Stimulated activated CD8-positive, alpha-beta memory T cell treated with anti-CD3 and anti-CD28 coated beads, Interleukin-4, amount 100 ng/mL, for 1 hour (primary cell): ENCODE measurements at regions not wholly inside any gene's neighbourhood (a gene's known extent, or its start where the extent isn't known, plus 50 kb on each side); places are given as distances from the start of the nearest gene placed in this dataset.
"Not testable (repeated sequence)": the region's sequence is repeated elsewhere in the genome, so short reads cannot be mapped to it uniquely, and the experiment has no call there.

Experiments
- DNase-seq, 2 donors: peaks; one replicate each; pipeline ENCODE4 v3.0.0-alpha.2; 2020; ENCODE audit warnings: low read depth in 2 of 2, low spot score in 1 of 2

DNA sequence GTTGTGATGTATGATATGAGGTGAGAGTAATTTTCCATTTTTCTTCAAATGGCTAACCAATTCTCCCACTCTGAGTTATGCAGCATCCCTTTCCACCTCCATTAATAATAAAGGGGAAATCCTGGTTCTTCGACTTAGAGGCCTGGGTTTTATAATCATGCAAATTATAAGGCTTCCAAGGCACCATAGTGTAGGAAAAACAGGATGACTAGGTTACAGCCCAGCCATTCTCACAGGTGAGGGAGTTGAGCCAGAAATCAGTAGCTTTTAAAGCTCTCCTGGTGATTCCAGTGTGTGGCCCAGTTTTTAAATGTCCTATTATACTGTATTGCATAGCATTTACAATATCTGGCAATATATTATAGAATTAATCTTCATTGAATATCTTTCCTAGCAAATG lies 203.1 kb downstream of the ARHGEF9 start:
- DNase-seq = no peak

DNA sequence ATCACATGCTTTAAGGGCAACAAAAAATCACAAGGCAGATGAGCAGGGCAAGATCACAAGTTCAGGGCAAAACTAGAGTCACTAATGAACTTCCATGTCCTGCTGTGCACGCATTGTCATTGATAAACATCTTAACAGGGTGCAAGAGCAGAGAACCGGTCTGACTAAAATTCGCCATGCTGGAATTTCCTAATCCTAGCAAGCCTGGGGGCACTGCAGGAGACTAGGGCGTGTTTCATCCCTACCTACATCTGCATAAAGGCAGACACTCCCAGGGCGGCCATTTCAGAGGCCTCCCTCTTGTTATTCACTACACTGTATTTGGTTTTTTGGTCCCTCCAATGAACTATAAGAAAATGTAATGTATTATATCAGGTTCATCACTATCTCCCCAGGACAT lies 203.6 kb downstream of the ARHGEF9 start:
- DNase-seq = no peak

GRCh38 chrX:63576533-63576932 lies 208.5 kb downstream of the ARHGEF9 start:
- DNase-seq = no peak

GRCh38 chrX:63575700-63576099 lies 209.3 kb downstream of the ARHGEF9 start:
- DNase-seq = not testable (repeated sequence)

GRCh38 chrX:63566856-63567255 lies 215.7 kb upstream of the SPIN4 start:
- no peak for DNase-seq

GRCh38 chrX:63561425-63561824 lies 210.3 kb upstream of the SPIN4 start:
- DNase-seq = no peak

DNA sequence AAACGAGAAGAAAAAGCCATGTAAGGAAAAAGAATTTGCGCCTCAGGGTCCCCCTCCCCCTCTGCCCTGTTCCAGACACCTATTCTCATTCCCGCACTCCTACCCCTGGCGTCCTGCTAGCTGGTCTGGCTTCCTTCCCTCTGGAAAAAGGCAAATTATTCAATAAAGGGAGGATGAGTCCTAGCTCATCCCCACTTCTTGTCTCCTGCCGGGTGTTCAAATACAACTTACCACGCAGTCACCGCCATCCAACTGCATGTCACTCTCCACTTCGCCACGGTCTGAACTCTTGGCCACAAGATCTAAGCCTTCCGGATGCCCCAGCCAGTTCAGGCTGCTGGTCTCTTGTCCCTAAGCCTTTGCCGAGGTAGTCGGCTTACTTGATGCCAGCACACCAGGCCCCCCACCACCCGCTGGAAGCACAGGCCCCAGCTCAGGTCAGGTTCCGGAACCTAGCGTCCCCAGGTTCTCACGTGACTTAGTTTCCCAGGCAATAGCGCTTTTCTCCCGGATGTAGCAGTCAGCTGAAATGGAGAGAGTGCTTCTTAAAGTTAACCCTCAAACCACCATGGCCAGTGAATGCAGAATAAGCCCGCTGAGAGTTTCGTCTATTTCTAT lies 209.6 kb upstream of the SPIN4 start:
- peak in 1 of 2 donors; percentile 20 for DNase-seq

DNA sequence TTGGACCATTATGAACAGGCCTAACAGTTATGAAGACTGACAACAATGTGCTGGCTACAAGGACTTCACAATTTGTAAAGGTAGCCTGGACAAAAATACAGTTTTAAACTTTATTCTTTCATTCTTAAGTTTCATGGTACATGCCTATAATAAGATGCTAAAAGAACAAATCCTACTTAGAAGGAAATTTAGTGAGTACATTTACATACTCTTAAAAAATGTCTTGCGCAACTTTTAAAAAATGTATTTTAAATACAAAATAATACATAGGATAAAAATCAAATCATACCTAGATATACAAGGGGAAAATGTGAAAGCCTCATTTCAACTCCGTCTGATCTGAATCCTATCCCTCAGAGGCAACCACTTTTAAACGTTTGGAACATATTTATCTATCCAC lies 200.7 kb upstream of the SPIN4 start:
- no peak for DNase-seq

GRCh38 chrX:63530654-63531053 lies 179.5 kb upstream of the SPIN4 start:
- no peak for DNase-seq

GRCh38 chrX:63529961-63530360 lies 178.8 kb upstream of the SPIN4 start:
- DNase-seq = no peak

DNA sequence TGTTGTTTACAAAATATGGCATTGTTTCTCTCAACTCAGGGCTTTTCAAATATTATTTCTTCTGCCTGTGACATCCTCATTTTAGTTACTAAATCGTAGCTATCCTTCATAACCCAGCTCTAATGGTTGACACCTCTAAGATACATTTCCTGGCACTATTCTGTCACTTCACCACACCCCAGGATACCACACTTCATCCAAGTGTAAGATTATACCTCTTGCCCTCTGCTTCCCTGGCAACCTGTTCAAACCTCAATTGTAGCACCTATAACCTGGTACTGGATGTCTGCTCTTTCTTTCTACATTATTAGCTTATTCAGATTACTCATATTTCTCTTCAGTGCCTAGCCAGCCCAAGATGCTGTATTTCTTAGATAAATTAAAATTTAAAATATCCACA lies 175.7 kb upstream of the SPIN4 start:
- DNase-seq = no peak

DNA sequence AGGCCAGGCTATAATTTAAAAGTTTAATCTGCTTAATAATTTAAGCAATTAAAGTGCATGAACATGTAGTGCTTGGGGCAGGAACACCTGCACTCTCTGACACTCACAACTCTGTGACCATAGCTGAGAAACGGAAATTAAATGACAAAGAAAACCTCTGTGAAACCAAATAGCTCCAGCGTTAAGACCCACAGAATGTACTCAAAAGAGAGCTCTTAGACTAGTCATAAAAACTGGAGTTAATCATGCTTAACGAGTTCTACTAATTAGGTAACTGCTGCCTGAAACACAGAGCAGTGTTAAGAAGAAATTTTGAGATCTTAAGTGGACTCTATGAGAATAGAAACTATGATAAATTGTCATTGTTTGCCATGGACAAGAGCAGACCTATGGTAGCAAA lies 174.4 kb upstream of the SPIN4 start:
- no peak for DNase-seq

DNA sequence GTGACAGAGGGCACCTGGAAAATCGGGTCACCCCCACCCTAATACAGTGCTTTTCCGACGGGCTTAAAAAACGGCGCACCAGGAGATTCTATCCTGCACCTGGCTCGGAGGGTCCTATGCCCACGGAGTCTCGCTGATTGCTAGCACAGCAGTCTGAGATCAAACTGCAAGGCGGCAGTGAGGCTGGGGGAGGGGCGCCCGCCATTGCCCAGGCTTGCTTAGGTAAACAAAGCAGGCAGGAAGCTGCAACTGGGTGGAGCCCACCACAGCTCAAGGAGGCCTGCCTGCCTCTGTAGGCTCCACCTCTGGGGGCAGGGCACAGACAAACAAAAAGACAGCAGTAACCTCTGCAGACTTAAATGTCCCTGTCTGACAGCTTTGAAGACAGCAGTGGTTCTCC lies 168.2 kb upstream of the SPIN4 start:
- not testable (repeated sequence) for DNase-seq

- DNase-seq = no peak
These were observed 163.5 kb upstream of the SPIN4 start for GRCh38 chrX:63514569-63515080.

- DNase-seq = no peak
These were observed 162.9 kb upstream of the SPIN4 start for GRCh38 chrX:63513825-63514568.

- no peak for DNase-seq
These were observed 160.2 kb upstream of the SPIN4 start for GRCh38 chrX:63511361-63511760.

DNA sequence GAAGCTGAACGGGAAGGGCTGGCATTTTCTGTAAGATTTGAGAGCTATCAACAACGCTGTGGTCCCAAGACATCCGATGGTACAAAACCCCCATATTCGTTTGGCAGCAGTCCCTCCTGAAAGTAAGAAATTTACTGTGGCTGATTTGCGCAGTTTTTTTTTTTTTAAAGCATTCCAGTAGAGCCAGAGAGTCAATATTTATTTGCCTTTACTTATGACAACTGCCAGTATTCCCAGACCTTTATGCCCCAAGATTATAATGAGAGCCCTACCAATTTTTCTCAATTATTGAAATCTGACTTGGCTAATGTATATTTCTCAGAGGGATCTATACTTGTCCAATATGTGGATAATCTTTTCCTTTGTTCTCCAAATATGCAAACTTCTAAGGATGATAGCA lies 157.5 kb upstream of the SPIN4 start:
- DNase-seq = no peak

DNA sequence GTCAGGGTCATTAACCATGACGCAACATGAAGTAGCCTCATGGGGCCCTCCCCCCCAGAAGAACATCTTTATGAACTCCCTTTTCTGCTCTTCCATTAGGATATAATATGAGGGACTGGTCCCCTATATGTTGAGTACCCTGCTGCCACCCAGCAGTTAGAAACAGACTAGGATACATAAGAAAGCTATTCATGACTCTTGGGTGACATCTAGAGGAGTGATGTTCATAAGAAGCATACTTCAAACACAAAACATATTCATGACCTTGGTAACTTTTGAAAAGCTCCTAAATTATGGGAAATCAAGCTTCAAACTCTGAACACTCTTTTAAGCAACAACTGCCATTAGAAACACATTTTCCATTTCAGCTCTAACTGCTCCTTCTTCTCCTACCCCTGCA lies 155.2 kb upstream of the SPIN4 start:
- DNase-seq = no peak

- no peak for DNase-seq
These were observed 152.4 kb upstream of the SPIN4 start for GRCh38 chrX:63503541-63503940.

GRCh38 chrX:63488546-63489373 lies 137.6 kb upstream of the SPIN4 start:
- no peak for DNase-seq

DNA sequence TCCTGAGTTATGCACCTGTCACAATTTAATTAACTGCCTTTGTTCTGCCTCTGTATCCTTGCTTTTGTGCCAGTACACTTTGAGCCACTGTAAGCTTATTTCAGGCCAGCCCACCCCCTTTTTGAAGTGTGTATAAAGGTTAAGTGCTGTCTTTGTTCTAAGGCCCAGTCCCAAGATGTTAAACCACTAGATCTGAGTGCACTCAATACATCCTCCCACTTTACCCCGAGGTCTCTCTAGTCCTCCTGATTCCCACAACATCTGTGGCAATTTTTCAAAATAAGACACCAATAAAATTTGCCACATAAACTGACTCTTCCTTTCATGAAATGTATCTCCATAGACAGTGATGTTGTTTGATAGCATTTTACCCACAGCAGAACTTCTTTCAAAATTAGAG lies 124.1 kb upstream of the SPIN4 start:
- no peak for DNase-seq

DNA sequence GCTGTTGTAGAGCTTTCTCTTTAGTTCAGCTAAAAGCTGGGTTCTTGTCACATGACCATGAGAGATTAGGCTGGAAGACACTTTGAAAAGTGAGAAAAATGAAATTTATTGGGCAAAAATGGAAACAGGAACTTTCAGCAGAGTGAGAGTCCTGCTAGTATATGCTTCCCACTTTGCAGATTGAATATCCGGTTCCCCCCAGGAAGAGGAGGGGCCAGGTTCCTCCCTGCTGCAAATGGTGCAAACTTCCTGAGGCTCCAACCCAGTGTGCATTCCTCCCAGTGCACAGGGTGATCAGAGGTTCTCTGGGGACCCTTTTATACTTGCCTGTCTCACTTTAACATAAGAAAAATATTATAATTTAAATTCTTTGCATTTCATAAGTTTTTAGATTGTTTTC lies 119.9 kb upstream of the SPIN4 start:
- DNase-seq = no peak
